ENCODE measurements at regions not wholly inside any gene's neighbourhood (a gene's known extent, or its start where the extent isn't known, plus 50 kb on each side); places are given as distances from the start of the nearest gene placed in this dataset.
"Not testable (repeated sequence)": the region's sequence is repeated elsewhere in the genome, so short reads cannot be mapped to it uniquely, and the experiment has no call there.

DNA sequence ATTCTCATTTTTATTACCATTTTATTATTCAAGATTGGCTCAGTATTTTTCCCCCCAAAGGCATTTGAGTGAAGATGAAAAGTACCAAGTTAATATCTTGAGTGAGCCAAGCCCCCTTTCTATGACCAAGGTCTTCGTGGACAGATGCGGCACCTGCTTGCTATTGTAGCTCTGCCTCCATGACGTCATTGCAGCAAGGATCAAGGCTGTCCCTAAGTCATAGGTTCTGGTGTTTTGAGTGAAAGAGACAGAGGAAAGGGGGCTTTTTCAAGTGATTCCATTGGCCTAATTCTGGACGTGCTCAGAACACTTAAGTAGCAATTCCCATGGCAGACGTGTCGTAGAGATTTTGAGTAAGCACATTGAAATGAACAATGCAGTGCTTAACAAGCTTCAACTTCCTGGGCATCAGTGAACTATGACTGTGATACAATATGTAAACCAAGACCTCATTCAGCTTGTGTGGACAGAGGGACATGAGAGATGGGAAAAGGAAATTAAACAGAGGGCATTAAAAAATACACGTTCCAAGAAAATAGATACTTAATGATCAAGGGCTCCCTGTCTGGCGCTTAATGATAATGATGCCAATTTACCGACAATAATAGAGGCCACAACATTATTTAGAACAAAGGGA lies 248.7 kb upstream of the NPVF start:
- H3K4me3 ChIP-seq (ENCODE audit: low read depth, poor library complexity, severe bottlenecking): no peak overlapping the region
- DNase-seq (ENCODE audit: low spot score in 2 of 2): no peak
- intact Hi-C loops (cut with DNase I; ENCODE audit: low total_unique reads): no loop called here
- no peak for TF ChIP-seq POLR2A (IDR thresholded peaks at IDR 0.05)
- TF ChIP-seq CTCF (IDR thresholded peaks at IDR 0.05): no peak
- WGBS, 2 donors: 68 to 78% methylated on average over 9 of the region's 9 CpGs

- H3K4me3 ChIP-seq (ENCODE audit: low read depth, poor library complexity, severe bottlenecking); intact Hi-C loops (cut with DNase I; ENCODE audit: low total_unique reads); DNase-seq (ENCODE audit: low spot score in 2 of 2): not testable (repeated sequence)
Observed at GRCh38 chr7:25478221-25478620, 249.9 kb upstream of the NPVF start.

GRCh38 chr7:25478925-25479324 lies 250.6 kb upstream of the NPVF start:
- no peak overlapping the region for H3K4me3 ChIP-seq (ENCODE audit: low read depth, poor library complexity, severe bottlenecking)
- DNase-seq (ENCODE audit: low spot score in 2 of 2): no peak
- 43 to 44% methylated on average over 2 of the region's 2 CpGs for WGBS, 2 donors
- no peak for TF ChIP-seq POLR2A (IDR thresholded peaks at IDR 0.05)
- TF ChIP-seq CTCF (IDR thresholded peaks at IDR 0.05): no peak
- intact Hi-C loops (cut with DNase I; ENCODE audit: low total_unique reads): no loop called here

GRCh38 chr7:25481891-25482290 lies 253.6 kb upstream of the NPVF start:
- H3K4me3 ChIP-seq (ENCODE audit: low read depth, poor library complexity, severe bottlenecking): no peak overlapping the region
- TF ChIP-seq POLR2A (IDR thresholded peaks at IDR 0.05): no peak
- TF ChIP-seq CTCF (IDR thresholded peaks at IDR 0.05): no peak
- intact Hi-C loops (cut with DNase I; ENCODE audit: low total_unique reads): no loop called here
- DNase-seq (ENCODE audit: low spot score in 2 of 2): no peak

DNA sequence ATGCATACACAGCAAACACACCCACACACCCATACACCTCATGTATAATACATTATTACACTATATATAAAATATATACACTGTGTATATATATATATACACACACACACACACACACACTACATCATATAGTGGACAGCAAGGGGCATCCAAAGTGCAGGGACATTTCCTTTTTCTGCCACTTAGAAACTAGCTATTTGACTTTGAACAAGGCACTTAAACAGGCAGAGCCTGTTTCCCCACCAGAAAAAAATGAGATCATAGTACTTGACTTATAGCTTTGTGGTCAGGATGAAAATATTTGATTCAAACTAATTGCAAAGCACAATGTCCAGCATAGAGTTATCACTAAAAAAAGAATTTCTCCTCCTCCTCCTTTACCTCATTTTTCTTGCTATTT lies 254.3 kb upstream of the NPVF start:
- no peak overlapping the region for H3K4me3 ChIP-seq (ENCODE audit: low read depth, poor library complexity, severe bottlenecking)
- intact Hi-C loops (cut with DNase I; ENCODE audit: low total_unique reads): no loop called here
- TF ChIP-seq POLR2A (IDR thresholded peaks at IDR 0.05) (no peak), CTCF (IDR thresholded peaks at IDR 0.05) (no peak)
- DNase-seq (ENCODE audit: low spot score in 2 of 2): no peak

DNA sequence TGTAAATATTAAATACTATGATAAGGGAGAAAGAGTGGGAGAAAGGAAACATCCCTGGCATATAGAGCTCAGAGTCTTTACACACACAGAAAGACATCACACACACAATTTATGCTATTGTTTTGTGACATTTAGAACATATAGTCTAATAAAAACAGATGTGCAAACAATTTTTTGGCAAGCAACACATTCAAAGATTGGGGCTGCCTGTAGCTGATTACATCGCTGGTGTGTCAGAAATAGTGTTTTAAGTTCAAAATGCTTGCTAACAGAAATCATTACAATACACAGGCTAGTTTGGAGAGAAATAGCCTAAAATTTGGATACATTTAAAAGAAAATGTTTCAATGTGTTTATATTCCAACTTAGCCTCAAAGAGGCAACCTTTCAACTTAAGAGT lies 256.7 kb upstream of the NPVF start:
- 63 to 81% methylated on average over 1 of the region's 1 CpG for WGBS, 2 donors
- H3K4me3 ChIP-seq (ENCODE audit: low read depth, poor library complexity, severe bottlenecking): no peak overlapping the region
- intact Hi-C loops (cut with DNase I; ENCODE audit: low total_unique reads): no loop called here
- DNase-seq (ENCODE audit: low spot score in 2 of 2): no peak
- no peak for TF ChIP-seq CTCF (IDR thresholded peaks at IDR 0.05)
- TF ChIP-seq POLR2A (IDR thresholded peaks at IDR 0.05): no peak
